ENCODE measurements at regions not wholly inside any gene's neighbourhood (a gene's known extent, or its start where the extent isn't known, plus 50 kb on each side); places are given as distances from the start of the nearest gene placed in this dataset.

GRCh38 chr13:22218797-22219196 is 547.9 kb downstream of the FGF9 start:
- Histone ChIP-seq H2AFZ (ENCODE audit: low read length) (no peak overlapping the region), H3K36me3 (ENCODE audit: low read depth, low read length) (no peaks in the 10 kb centered on the region), H3K27ac (ENCODE audit: low read length) (no peak overlapping the region), H3K9me3 (ENCODE audit: low read length) (no peaks in the 10 kb centered on the region), H3K4me2 (ENCODE audit: low read length) (no peak overlapping the region), H4K20me1 (ENCODE audit: low read length) (no peaks in the 10 kb centered on the region), H3F3A (ENCODE audit: low read length, unreplicated experiment) (no peaks in the 10 kb centered on the region), H3K9me2 (replicated peaks; ENCODE audit: low read length) (no peaks in the 10 kb centered on the region), H3K4me1 (ENCODE audit: insufficient read depth, low read length) (no peaks in the 10 kb centered on the region), H3K4me3 (ENCODE audit: low read length) (no peak overlapping the region), H3K9ac (ENCODE audit: low read length) (no peak overlapping the region), H3K27me3 (ENCODE audit: low read length) (0 out of 2 replicates have a peak, but pooled peaks cover 6% of the 10 kb centered on the region), H3K79me2 (ENCODE audit: low read length) (no peaks in the 10 kb centered on the region)
- ATAC-seq (no peak), DNase-seq (no peak)
- POLR2A ChIA-PET (ENCODE audit: unreplicated experiment), result no interaction called here
- CTCF ChIA-PET, result no interaction called here
- BruUV-seq (replicated peaks), result no TSS peak
- TF ChIP-seq EZH2phosphoT487 (IDR thresholded peaks at IDR 0.05; ENCODE audit: borderline replicate concordance, low read length) (no peak), EZH2 (IDR thresholded peaks at IDR 0.05; ENCODE audit: low read length, unreplicated experiment) (no peak), CTCF (conservative IDR thresholded peaks at IDR 0.05; ENCODE audit: low read depth, low read length) (no peak)
- intact Hi-C loops (cut with micrococcal nuclease), result no loop called here

GRCh38 chr13:22219709-22220108 is 548.8 kb downstream of the FGF9 start:
- intact Hi-C loops (cut with micrococcal nuclease), result no loop called here
- Histone ChIP-seq H4K20me1 (ENCODE audit: low read length) (no peaks in the 10 kb centered on the region), H3K27ac (ENCODE audit: low read length) (no peak overlapping the region), H3F3A (ENCODE audit: low read length, unreplicated experiment) (no peaks in the 10 kb centered on the region), H3K9me2 (replicated peaks; ENCODE audit: low read length) (no peaks in the 10 kb centered on the region), H3K27me3 (ENCODE audit: low read length) (0 out of 2 replicates have a peak, but pooled peaks cover 6% of the 10 kb centered on the region), H3K9ac (ENCODE audit: low read length) (no peak overlapping the region), H3K36me3 (ENCODE audit: low read depth, low read length) (no peaks in the 10 kb centered on the region), H3K9me3 (ENCODE audit: low read length) (no peaks in the 10 kb centered on the region), H3K4me1 (ENCODE audit: insufficient read depth, low read length) (no peaks in the 10 kb centered on the region), H3K79me2 (ENCODE audit: low read length) (no peaks in the 10 kb centered on the region), H3K4me2 (ENCODE audit: low read length) (no peak overlapping the region), H3K4me3 (ENCODE audit: low read length) (no peak overlapping the region), H2AFZ (ENCODE audit: low read length) (no peak overlapping the region)
- no TSS peak for BruUV-seq (replicated peaks)
- ATAC-seq (no peak), DNase-seq (no peak)
- CTCF ChIA-PET, result no interaction called here
- TF ChIP-seq EZH2 (IDR thresholded peaks at IDR 0.05; ENCODE audit: low read length, unreplicated experiment) (no peak), EZH2phosphoT487 (IDR thresholded peaks at IDR 0.05; ENCODE audit: borderline replicate concordance, low read length) (no peak), CTCF (conservative IDR thresholded peaks at IDR 0.05; ENCODE audit: low read depth, low read length) (no peak)
- POLR2A ChIA-PET (ENCODE audit: unreplicated experiment), result no interaction called here

- DNase-seq (no peak), ATAC-seq (no peak)
- no peaks in the 10 kb centered on the region for H3K4me1 ChIP-seq (ENCODE audit: insufficient read depth, low read length)
- no peaks in the 10 kb centered on the region for H3F3A ChIP-seq (ENCODE audit: low read length, unreplicated experiment)
- intact Hi-C loops (cut with micrococcal nuclease), result no loop called here
- no peaks in the 10 kb centered on the region for H3K9me3 ChIP-seq (ENCODE audit: low read length)
- no peak overlapping the region for H2AFZ ChIP-seq (ENCODE audit: low read length)
- H3K9me2 ChIP-seq (replicated peaks; ENCODE audit: low read length), result no peaks in the 10 kb centered on the region
- H3K79me2 ChIP-seq (ENCODE audit: low read length), result no peaks in the 10 kb centered on the region
- no TSS peak for BruUV-seq (replicated peaks)
- no peak overlapping the region for H3K9ac ChIP-seq (ENCODE audit: low read length)
- H3K4me2 ChIP-seq (ENCODE audit: low read length), result no peak overlapping the region
- no peak overlapping the region for H3K4me3 ChIP-seq (ENCODE audit: low read length)
- H4K20me1 ChIP-seq (ENCODE audit: low read length), result no peaks in the 10 kb centered on the region
- CTCF ChIA-PET, result no interaction called here
- no peaks in the 10 kb centered on the region for H3K36me3 ChIP-seq (ENCODE audit: low read depth, low read length)
- TF ChIP-seq EZH2phosphoT487 (IDR thresholded peaks at IDR 0.05; ENCODE audit: borderline replicate concordance, low read length), result no peak
- TF ChIP-seq EZH2 (IDR thresholded peaks at IDR 0.05; ENCODE audit: low read length, unreplicated experiment), result no peak
- TF ChIP-seq CTCF (conservative IDR thresholded peaks at IDR 0.05; ENCODE audit: low read depth, low read length), result no peak
- 0 out of 2 replicates have a peak, but pooled peaks cover 6% of the 10 kb centered on the region for H3K27me3 ChIP-seq (ENCODE audit: low read length)
- H3K27ac ChIP-seq (ENCODE audit: low read length), result no peak overlapping the region
- POLR2A ChIA-PET (ENCODE audit: unreplicated experiment), result no interaction called here
Measured at GRCh38 chr13:22220151-22221135, 549.6 kb downstream of the FGF9 start.
